Caco-2 (cell line): ENCODE measurements at regions not wholly inside any gene's neighbourhood (a gene's known extent, or its start where the extent isn't known, plus 50 kb on each side); places are given as distances from the start of the nearest gene placed in this dataset.

ENCODE experiments used
- BruUV-seq: library from RNA; stranded (reverse); fragments of 400-500 nt; replicated peaks from 2 replicates; lab custom pipeline; 2021; lab: Mats Ljungman, UMichigan
- CTCF ChIA-PET: fragments of 300-600 bp; sonication (Branson Sonifier 250); formaldehyde crosslinking; loops from one replicate; lab custom pipeline; 2022; ENCODE audit warnings: antibody characterized with exemption; lab: Charles Lee
- POLR2A ChIA-PET: fragments of 300-600 bp; sonication (Branson Sonifier 250); formaldehyde crosslinking; loops from one replicate; lab custom pipeline; 2022; ENCODE audit warnings: antibody characterized with exemption; lab: Charles Lee
- DNase-seq, 2 experiments: peaks; one replicate each; pipeline versions ENCODE4 v3.0.0 to v3.0.0-alpha.2; 2020 to 2022
- H3K27me3 ChIP-seq: replicated peaks from 2 replicates; pipeline ENCODE4 v1.6.0; 2011; ENCODE audit warnings: low read length; ENCODE audit not compliant: control insufficient read depth, insufficient read depth
- H3K36me3 ChIP-seq: 2 replicates; pipeline ENCODE4 v1.5.1; 2011; ENCODE audit warnings: low read length; ENCODE audit not compliant: control insufficient read depth, insufficient read depth
- H3K4me1 ChIP-seq: fragments of 250-450 bp; sonication (Bioruptor Pico); 2 replicates; pipeline ENCODE4 v1.5.1; 2020; ENCODE audit warnings: mild to moderate bottlenecking
- H3K4me3 ChIP-seq: 2 replicates; pipeline ENCODE4 v1.5.1; 2011; ENCODE audit warnings: low read depth, mild to moderate bottlenecking, control low read depth, low read length
- H3K9me3 ChIP-seq: fragments of 250-450 bp; sonication (Bioruptor Pico); 2 replicates; pipeline ENCODE4 v1.5.1; 2020; ENCODE audit warnings: mild to moderate bottlenecking, moderate library complexity
- H3K27ac Mint-ChIP-seq: one replicate; pipeline ENCODE4 v1.8.0; 2022; ENCODE audit warnings: mixed read lengths; ENCODE audit not compliant: unreplicated experiment
- H3K27me3 Mint-ChIP-seq: one replicate; pipeline ENCODE4 v1.8.0; 2022; ENCODE audit warnings: mixed read lengths; ENCODE audit not compliant: insufficient read depth, unreplicated experiment
- H3K36me3 Mint-ChIP-seq: one replicate; pipeline ENCODE4 v1.8.0; 2022; ENCODE audit warnings: mild to moderate bottlenecking, mixed read lengths; ENCODE audit not compliant: insufficient read depth, unreplicated experiment
- H3K4me1 Mint-ChIP-seq: one replicate; pipeline ENCODE4 v1.8.0; 2022; ENCODE audit warnings: low read depth, mixed read lengths; ENCODE audit not compliant: unreplicated experiment
- H3K4me3 Mint-ChIP-seq: one replicate; pipeline ENCODE4 v1.8.0; 2022; ENCODE audit warnings: mild to moderate bottlenecking, moderate library complexity, mixed read lengths; ENCODE audit not compliant: unreplicated experiment
- H3K9me3 Mint-ChIP-seq: one replicate; pipeline ENCODE4 v1.8.0; 2022; ENCODE audit warnings: mixed read lengths; ENCODE audit not compliant: unreplicated experiment
- intact Hi-C: fragments of 100-400 bp; cut with micrococcal nuclease; formaldehyde crosslinking; loops from one replicate; pipeline ENCODE4 v1.10.0; 2022; ENCODE audit not compliant: unreplicated experiment
- TF ChIP-seq, protein P1 (sequence below), 2 experiments: fragments of 200-600 bp in 1 of 2; IDR thresholded peaks; 1 replicate in 1 of 2; 2 replicates in 1 of 2; pipeline versions ENCODE4 v1.5.1 to v1.8.0; 2011 to 2022; ENCODE audit warnings: antibody characterized with exemption in 1 of 2, control low read depth in 1 of 2, inconsistent platforms in 1 of 2, low read depth in 1 of 2, low read length in 1 of 2, mild to moderate bottlenecking in 1 of 2, moderate library complexity in 1 of 2; ENCODE audit not compliant: insufficient read depth in 1 of 2, severe bottlenecking in 1 of 2, unreplicated experiment in 1 of 2

- Mint-ChIP-seq H3K27ac (no peak overlapping the region), H3K9me3 (no peaks in the 10 kb centered on the region), H3K4me1 (peaks cover 20% of the 10 kb centered on the region), H3K27me3 (no peaks in the 10 kb centered on the region), H3K4me3 (no peak overlapping the region), H3K36me3 (no peaks in the 10 kb centered on the region)
- Histone ChIP-seq H3K36me3 (no peaks in the 10 kb centered on the region), H3K27me3 (no peaks in the 10 kb centered on the region), H3K4me3 (no peak overlapping the region), H3K9me3 (no peaks in the 10 kb centered on the region), H3K4me1 (peaks cover 15% of the 10 kb centered on the region)
- TF ChIP-seq, protein P1, sequence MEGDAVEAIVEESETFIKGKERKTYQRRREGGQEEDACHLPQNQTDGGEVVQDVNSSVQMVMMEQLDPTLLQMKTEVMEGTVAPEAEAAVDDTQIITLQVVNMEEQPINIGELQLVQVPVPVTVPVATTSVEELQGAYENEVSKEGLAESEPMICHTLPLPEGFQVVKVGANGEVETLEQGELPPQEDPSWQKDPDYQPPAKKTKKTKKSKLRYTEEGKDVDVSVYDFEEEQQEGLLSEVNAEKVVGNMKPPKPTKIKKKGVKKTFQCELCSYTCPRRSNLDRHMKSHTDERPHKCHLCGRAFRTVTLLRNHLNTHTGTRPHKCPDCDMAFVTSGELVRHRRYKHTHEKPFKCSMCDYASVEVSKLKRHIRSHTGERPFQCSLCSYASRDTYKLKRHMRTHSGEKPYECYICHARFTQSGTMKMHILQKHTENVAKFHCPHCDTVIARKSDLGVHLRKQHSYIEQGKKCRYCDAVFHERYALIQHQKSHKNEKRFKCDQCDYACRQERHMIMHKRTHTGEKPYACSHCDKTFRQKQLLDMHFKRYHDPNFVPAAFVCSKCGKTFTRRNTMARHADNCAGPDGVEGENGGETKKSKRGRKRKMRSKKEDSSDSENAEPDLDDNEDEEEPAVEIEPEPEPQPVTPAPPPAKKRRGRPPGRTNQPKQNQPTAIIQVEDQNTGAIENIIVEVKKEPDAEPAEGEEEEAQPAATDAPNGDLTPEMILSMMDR (IDR thresholded peaks at IDR 0.05; ENCODE audit: insufficient read depth in 1 of 2, low read depth in 1 of 2, low read length in 1 of 2, severe bottlenecking in 1 of 2, unreplicated experiment in 1 of 2) = no peak
- ChIA-PET POLR2A (no interaction called here), CTCF (no interaction called here)
- no TSS peak for BruUV-seq
- no peak for DNase-seq
- intact Hi-C loops = no loop called here
Measured at GRCh38 chr3:144351011-144351410, 379.4 kb downstream of the DIPK2A start.

DNA sequence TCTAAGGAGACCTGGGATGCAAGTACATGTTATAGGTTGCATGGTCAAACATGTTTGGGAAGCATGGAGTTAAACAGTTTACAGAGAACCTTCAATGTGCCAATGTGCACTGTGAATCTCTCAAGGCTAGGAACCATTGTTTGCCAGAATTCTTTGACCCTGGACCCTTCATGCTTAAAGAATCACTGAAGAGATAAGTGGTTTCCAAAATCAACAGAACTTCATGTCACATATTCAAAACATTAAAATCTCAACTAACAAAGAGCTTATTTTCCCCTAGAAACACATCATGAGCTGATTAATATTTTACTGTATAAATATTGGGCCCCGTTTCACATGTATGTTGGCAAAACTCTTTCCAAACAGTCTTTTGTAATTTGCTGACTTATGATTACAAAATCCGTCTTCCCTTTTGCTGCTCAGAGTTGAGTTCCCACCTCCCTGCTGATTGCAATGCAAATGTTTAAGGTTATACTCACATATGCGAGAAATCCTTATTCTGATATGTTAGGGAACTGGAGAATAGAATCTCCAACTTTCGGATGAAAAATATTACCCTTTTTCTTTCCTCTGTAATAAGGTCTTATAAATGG is 380.2 kb downstream of the DIPK2A start:
- H3K4me3 ChIP-seq = no peak overlapping the region
- no TSS peak for BruUV-seq
- H3K27me3 ChIP-seq = no peaks in the 10 kb centered on the region
- H3K4me1 ChIP-seq = peaks cover 15% of the 10 kb centered on the region
- no peaks in the 10 kb centered on the region for H3K9me3 ChIP-seq
- peaks cover 20% of the 10 kb centered on the region for H3K4me1 Mint-ChIP-seq
- H3K4me3 Mint-ChIP-seq = no peak overlapping the region
- no peaks in the 10 kb centered on the region for H3K36me3 Mint-ChIP-seq
- ChIA-PET POLR2A (no interaction called here), CTCF (no interaction called here)
- H3K36me3 ChIP-seq = no peaks in the 10 kb centered on the region
- H3K27me3 Mint-ChIP-seq = no peaks in the 10 kb centered on the region
- intact Hi-C loops = no loop called here
- TF ChIP-seq, protein P1 (IDR thresholded peaks at IDR 0.05; ENCODE audit: insufficient read depth in 1 of 2, low read depth in 1 of 2, low read length in 1 of 2, severe bottlenecking in 1 of 2, unreplicated experiment in 1 of 2) = no peak
- H3K27ac Mint-ChIP-seq = no peak overlapping the region
- DNase-seq = no peak
- H3K9me3 Mint-ChIP-seq = no peaks in the 10 kb centered on the region

DNA sequence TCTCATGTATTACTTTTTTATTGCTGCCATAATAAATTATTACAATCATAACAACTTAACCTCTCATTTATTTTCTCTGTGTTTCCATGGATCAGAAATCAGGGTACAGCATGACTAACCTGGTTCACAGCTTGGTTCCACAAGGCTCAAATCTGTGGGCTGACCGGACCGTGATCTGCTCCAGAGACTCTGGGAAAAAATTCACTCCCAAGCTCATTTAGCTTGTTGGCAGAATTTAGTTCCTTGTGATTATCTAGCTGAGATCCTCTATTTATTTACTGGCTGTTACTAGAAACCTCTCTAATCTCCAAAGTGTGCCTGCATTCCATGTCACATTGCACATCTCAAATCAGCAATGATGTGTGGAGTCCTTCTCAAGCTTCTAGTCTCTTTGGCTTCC is 386.6 kb downstream of the DIPK2A start:
- TF ChIP-seq, protein P1 (IDR thresholded peaks at IDR 0.05; ENCODE audit: insufficient read depth in 1 of 2, low read depth in 1 of 2, low read length in 1 of 2, severe bottlenecking in 1 of 2, unreplicated experiment in 1 of 2) = no peak
- Mint-ChIP-seq H3K4me1 (peaks cover 36% of the 10 kb centered on the region), H3K36me3 (no peaks in the 10 kb centered on the region), H3K27me3 (no peaks in the 10 kb centered on the region), H3K4me3 (no peak overlapping the region), H3K9me3 (peaks cover 18% of the 10 kb centered on the region), H3K27ac (peak overlapping the region; percentile 53)
- intact Hi-C loops = no loop called here
- H3K4me3 ChIP-seq = no peak overlapping the region
- POLR2A ChIA-PET = no interaction called here
- no peaks in the 10 kb centered on the region for H3K36me3 ChIP-seq
- H3K4me1 ChIP-seq = peaks cover 53% of the 10 kb centered on the region
- no peaks in the 10 kb centered on the region for H3K9me3 ChIP-seq
- DNase-seq = no peak
- no TSS peak for BruUV-seq
- CTCF ChIA-PET = no interaction called here
- no peaks in the 10 kb centered on the region for H3K27me3 ChIP-seq
